H9 (cell line): ENCODE measurements at regions not wholly inside any gene's neighbourhood (a gene's known extent, or its start where the extent isn't known, plus 50 kb on each side); places are given as distances from the start of the nearest gene placed in this dataset.

Experiments used
- DNase-seq: peaks from one replicate; pipeline ENCODE4 v3.0.0-alpha.2; 2017
- H2AFZ ChIP-seq: one replicate; pipeline ENCODE4 v1.6.1; 2013; ENCODE audit warnings: mild to moderate bottlenecking, low read length, control low read depth, moderate library complexity
- H2AK5ac ChIP-seq: 2 replicates; pipeline ENCODE4 v1.6.1; 2013; ENCODE audit warnings: low read length, control low read depth, mixed read lengths; ENCODE audit not compliant: insufficient read length
- H2BK120ac ChIP-seq: one replicate; pipeline ENCODE4 v1.6.1; 2013; ENCODE audit warnings: low read depth, mild to moderate bottlenecking, low read length, control low read depth, inconsistent platforms; ENCODE audit not compliant: poor library complexity, severe bottlenecking
- H2BK12ac ChIP-seq: 2 replicates; pipeline ENCODE4 v1.6.1; 2013; ENCODE audit warnings: low read length, control low read depth, mixed read lengths, low read depth; ENCODE audit not compliant: insufficient read length
- H2BK15ac ChIP-seq: 2 replicates; pipeline ENCODE4 v1.6.1; 2013; ENCODE audit warnings: low read depth, low read length, control low read depth
- H2BK20ac ChIP-seq: one replicate; pipeline ENCODE4 v1.6.1; 2013; ENCODE audit warnings: low read depth, mild to moderate bottlenecking, low read length, control low read depth, inconsistent platforms; ENCODE audit not compliant: poor library complexity, severe bottlenecking
- H2BK5ac ChIP-seq: 2 replicates; pipeline ENCODE4 v1.6.1; 2013; ENCODE audit warnings: low read length, control low read depth, mixed read lengths; ENCODE audit not compliant: insufficient read length
- H3K14ac ChIP-seq: 2 replicates; pipeline ENCODE4 v1.6.1; 2013; ENCODE audit warnings: low read length, control low read depth; ENCODE audit not compliant: insufficient read depth
- H3K18ac ChIP-seq: 2 replicates; pipeline ENCODE4 v1.6.1; 2013; ENCODE audit warnings: low read depth, mild to moderate bottlenecking, mixed read lengths, low read length, control low read depth; ENCODE audit not compliant: insufficient read length
- H3K23ac ChIP-seq: 2 replicates; pipeline ENCODE4 v1.6.1; 2013; ENCODE audit warnings: low read length, control low read depth, mixed read lengths, low read depth; ENCODE audit not compliant: insufficient read length
- H3K23me2 ChIP-seq: 2 replicates; pipeline ENCODE4 v1.6.1; 2013; ENCODE audit warnings: low read depth, mild to moderate bottlenecking, mixed read lengths, low read length, control low read depth; ENCODE audit not compliant: insufficient read length, poor library complexity, severe bottlenecking
- H3K27ac ChIP-seq: 2 replicates; pipeline ENCODE4 v1.5.1; 2013; ENCODE audit warnings: low read length, control low read depth, mixed read lengths, low read depth; ENCODE audit not compliant: insufficient read length
- H3K27me3 ChIP-seq: 2 replicates; pipeline ENCODE4 v1.6.1; 2013; ENCODE audit warnings: low read length, control low read depth, inconsistent platforms; ENCODE audit not compliant: insufficient read depth
- H3K4ac ChIP-seq: 2 replicates; pipeline ENCODE4 v1.6.1; 2013; ENCODE audit warnings: low read depth, mild to moderate bottlenecking, control low read depth, inconsistent platforms, low read length, moderate library complexity
- H3K4me1 ChIP-seq: 2 replicates; pipeline ENCODE4 v1.6.1; 2013; ENCODE audit warnings: low read length, control low read depth, inconsistent platforms; ENCODE audit not compliant: insufficient read depth
- H3K4me2 ChIP-seq: 2 replicates; pipeline ENCODE4 v1.6.1; 2013; ENCODE audit warnings: low read length, control low read depth, mixed read lengths; ENCODE audit not compliant: insufficient read length, insufficient read depth
- H3K56ac ChIP-seq: 2 replicates; pipeline ENCODE4 v1.6.1; 2013; ENCODE audit warnings: low read depth, mild to moderate bottlenecking, mixed read lengths, low read length, control low read depth; ENCODE audit not compliant: insufficient read length
- H3K79me1 ChIP-seq: 2 replicates; pipeline ENCODE4 v1.6.1; 2013; ENCODE audit warnings: low read depth, mild to moderate bottlenecking, moderate library complexity, low read length, control low read depth, inconsistent platforms; ENCODE audit not compliant: insufficient read depth, poor library complexity, severe bottlenecking
- H3K79me2 ChIP-seq: 2 replicates; pipeline ENCODE4 v1.6.1; 2013; ENCODE audit warnings: low read length, control low read depth, inconsistent platforms; ENCODE audit not compliant: insufficient read depth
- H3K9ac ChIP-seq: 2 replicates; pipeline ENCODE4 v1.6.1; 2013; ENCODE audit warnings: low read length, control low read depth, mixed read lengths; ENCODE audit not compliant: insufficient read length; ENCODE audit errors: extremely low read depth
- H3K9me3 ChIP-seq: one replicate; pipeline ENCODE4 v1.6.1; 2013; ENCODE audit warnings: low read depth, low read length, inconsistent platforms; ENCODE audit not compliant: control insufficient read depth
- H3T11ph ChIP-seq: one replicate; pipeline ENCODE4 v1.6.1; 2013; ENCODE audit warnings: mild to moderate bottlenecking, low read length, control low read depth, inconsistent platforms
- H4K20me1 ChIP-seq: one replicate; pipeline ENCODE4 v1.6.1; 2013; ENCODE audit not compliant: control insufficient read depth, insufficient read length, insufficient read depth
- H4K5ac ChIP-seq: 2 replicates; pipeline ENCODE4 v1.6.1; 2013; ENCODE audit warnings: low read depth, mild to moderate bottlenecking, mixed read lengths, low read length, control low read depth; ENCODE audit not compliant: insufficient read length
- H4K8ac ChIP-seq: replicated peaks from 2 replicates; pipeline ENCODE4 v1.6.1; 2013; ENCODE audit warnings: low read length, control low read depth, mixed read lengths, low read depth; ENCODE audit not compliant: insufficient read length
- H4K91ac ChIP-seq: 2 replicates; pipeline ENCODE4 v1.6.1; 2013; ENCODE audit warnings: low read depth, mild to moderate bottlenecking, moderate library complexity, mixed read lengths, low read length, control low read depth; ENCODE audit not compliant: insufficient read length
- H3K27ac Mint-ChIP-seq, 3 experiments: 2 replicates in 2 of 3; 3 replicates in 1 of 3; pipeline ENCODE4 v1.8.0; 2020 to 2021; ENCODE audit warnings: mixed read lengths in 3 of 3, mild to moderate bottlenecking in 1 of 3, moderate library complexity in 1 of 3
- H3K27me3 Mint-ChIP-seq: 2 replicates; pipeline ENCODE4 v1.8.0; 2021; ENCODE audit warnings: low read depth, mild to moderate bottlenecking, moderate library complexity, mixed read lengths
- H3K36me3 Mint-ChIP-seq, 3 experiments: 2 replicates in 2 of 3; 3 replicates in 1 of 3; pipeline ENCODE4 v1.8.0; 2020 to 2021; ENCODE audit warnings: low read depth in 3 of 3, mixed read lengths in 3 of 3; ENCODE audit not compliant: insufficient read depth in 1 of 3
- H3K4me1 Mint-ChIP-seq, 2 experiments: 2 replicates each; pipeline ENCODE4 v1.8.0; 2020; ENCODE audit warnings: mixed read lengths in 2 of 2
- H3K4me3 Mint-ChIP-seq, 2 experiments: 2 replicates in 1 of 2; 3 replicates in 1 of 2; pipeline ENCODE4 v1.8.0; 2020 to 2021; ENCODE audit warnings: mild to moderate bottlenecking in 2 of 2, mixed read lengths in 2 of 2, moderate library complexity in 1 of 2
- H3K9me3 Mint-ChIP-seq, 2 experiments: 2 replicates in 1 of 2; 3 replicates in 1 of 2; pipeline ENCODE4 v1.8.0; 2020; ENCODE audit warnings: mild to moderate bottlenecking in 2 of 2, mixed read lengths in 2 of 2, moderate library complexity in 1 of 2
- CTCF ChIP-seq: fragments of 200-600 bp; sonication (generic); conservative IDR thresholded peaks from 3 replicates; pipeline ENCODE4 v1.8.0; 2021; ENCODE audit warnings: antibody characterized with exemption, mild to moderate bottlenecking
- WGBS: extraction: QIAGEN DNeasy Blood & Tissue Kit; methylation state at CpG from one replicate; pipeline ENCODE4 v1.1.7; 2013; ENCODE audit warnings: missing lambda C conversion rate, low lambda C conversion rate, mixed read lengths; ENCODE audit not compliant: insufficient read length; ENCODE audit errors: extremely low coverage; 5-methylcytosine and 5-hydroxymethylcytosine counted together

- Mint-ChIP-seq H3K4me1 (no peaks in the 10 kb centered on the region), H3K36me3 (no peaks in the 10 kb centered on the region), H3K27ac (no peak overlapping the region), H3K9me3 (no peaks in the 10 kb centered on the region), H3K27me3 (no peaks in the 10 kb centered on the region; the same call in 1 of the 2 replicates), H3K4me3 (no peak overlapping the region)
- Histone ChIP-seq H3K27ac (no peak overlapping the region), H3K18ac (no peak overlapping the region), H3K79me2 (no peaks in the 10 kb centered on the region), H4K8ac (no peak overlapping the region), H2AFZ (no peak overlapping the region), H2BK15ac (no peak overlapping the region), H2BK5ac (no peak overlapping the region), H3K23me2 (no peaks in the 10 kb centered on the region), H3T11ph (no peak overlapping the region), H3K9me3 (no peaks in the 10 kb centered on the region), H3K4me2 (no peak overlapping the region), H4K20me1 (no peaks in the 10 kb centered on the region), H3K9ac (no peak overlapping the region), H4K5ac (no peak overlapping the region), H2BK120ac (no peak overlapping the region), H2BK12ac (no peak overlapping the region), H3K4ac (no peak overlapping the region), H3K56ac (no peak overlapping the region), H3K23ac (no peak overlapping the region), H4K91ac (no peak overlapping the region), H2BK20ac (no peak overlapping the region), H3K4me1 (no peaks in the 10 kb centered on the region), H2AK5ac (no peak overlapping the region), H3K79me1 (no peaks in the 10 kb centered on the region), H3K27me3 (no peaks in the 10 kb centered on the region), H3K14ac (no peak overlapping the region)
- no peak for DNase-seq
- TF ChIP-seq CTCF: no peak
- no CpG with 5 or more reads among the region's 3 CpGs for WGBS
Observed at GRCh38 chr20:7428946-7429345, 511.3 kb downstream of the HAO1 start.
